PC-3 (cell line): ENCODE measurements at regions not wholly inside any gene's neighbourhood (a gene's known extent, or its start where the extent isn't known, plus 50 kb on each side); places are given as distances from the start of the nearest gene placed in this dataset.

Source experiments
- ATAC-seq: fragments of 200-7000 bp; cut with Tn5 transposase; 2 replicates; pipeline ENCODE4 v1.9.1; 2020; ENCODE audit warnings: mild to moderate bottlenecking, moderate library complexity
- BruUV-seq: library from RNA; stranded (reverse); fragments of 400-500 nt; replicated peaks from 2 replicates; lab custom pipeline; 2021; lab: Mats Ljungman, UMichigan
- CTCF ChIA-PET: fragments of 300-600 bp; sonication (Branson Sonifier 250); formaldehyde crosslinking; loops from one replicate; lab custom pipeline; 2022; ENCODE audit warnings: antibody characterized with exemption; lab: Charles Lee
- POLR2A ChIA-PET: fragments of 300-600 bp; sonication (Branson Sonifier 250); formaldehyde crosslinking; loops from one replicate; lab custom pipeline; 2022; ENCODE audit warnings: antibody characterized with exemption; ENCODE audit not compliant: unreplicated experiment; lab: Charles Lee
- DNase-seq: peaks from one replicate; pipeline ENCODE4 v3.0.0-alpha.2; 2015
- H2AFZ ChIP-seq: fragments of 300-600 bp; sonication (generic); 2 replicates; pipeline ENCODE4 v1.6.0; 2016; ENCODE audit warnings: antibody characterized with exemption, low read length
- H3F3A ChIP-seq: fragments of 300-600 bp; sonication (generic); one replicate; pipeline ENCODE4 v1.6.0; 2017; ENCODE audit warnings: antibody characterized with exemption, low read length, control low read depth, mild to moderate bottlenecking; ENCODE audit not compliant: unreplicated experiment
- H3K27ac ChIP-seq: fragments of 300-600 bp; sonication (generic); 2 replicates; pipeline ENCODE4 v1.5.1; 2016; ENCODE audit warnings: mild to moderate bottlenecking, low read length
- H3K27me3 ChIP-seq: fragments of 300-600 bp; sonication (generic); 2 replicates; pipeline ENCODE4 v1.6.1; 2016; ENCODE audit warnings: low read length, mixed read lengths
- H3K36me3 ChIP-seq: fragments of 300-600 bp; sonication (generic); 2 replicates; pipeline ENCODE4 v1.6.1; 2016; ENCODE audit warnings: low read depth, mixed run types, low read length, mixed read lengths
- H3K4me1 ChIP-seq: fragments of 300-600 bp; sonication (generic); 2 replicates; pipeline ENCODE4 v1.5.1; 2016; ENCODE audit warnings: low read length; ENCODE audit not compliant: insufficient read depth
- H3K4me2 ChIP-seq: fragments of 300-600 bp; sonication (generic); 2 replicates; pipeline ENCODE4 v1.6.0; 2016; ENCODE audit warnings: low read length
- H3K4me3 ChIP-seq: fragments of 300-600 bp; sonication (generic); 2 replicates; pipeline ENCODE4 v1.5.1; 2016; ENCODE audit warnings: mild to moderate bottlenecking, low read length, mixed read lengths
- H3K79me2 ChIP-seq: fragments of 300-600 bp; sonication (generic); 2 replicates; pipeline ENCODE4 v1.6.1; 2017; ENCODE audit warnings: low read length, mixed read lengths
- H3K9ac ChIP-seq: fragments of 300-600 bp; sonication (generic); 2 replicates; pipeline ENCODE4 v1.6.0; 2016; ENCODE audit warnings: mild to moderate bottlenecking, low read length
- H3K9me2 ChIP-seq: fragments of 300-600 bp; sonication (generic); replicated peaks from 2 replicates; pipeline ENCODE4 v1.6.1; 2016; ENCODE audit warnings: mixed run types, low read length, mixed read lengths
- H3K9me3 ChIP-seq: fragments of 300-600 bp; sonication (generic); 2 replicates; pipeline ENCODE4 v1.6.1; 2016; ENCODE audit warnings: low read length, mixed read lengths
- H4K20me1 ChIP-seq: fragments of 300-600 bp; sonication (generic); 2 replicates; pipeline ENCODE4 v1.6.1; 2016; ENCODE audit warnings: low read length, mixed read lengths
- CTCF ChIP-seq: fragments of 300-600 bp; sonication (generic); conservative IDR thresholded peaks from 2 replicates; pipeline ENCODE4 v1.5.1; 2017; ENCODE audit warnings: antibody characterized with exemption, low read depth, mild to moderate bottlenecking, low read length
- EZH2 ChIP-seq: fragments of 300-600 bp; sonication (generic); IDR thresholded peaks from one replicate; pipeline ENCODE4 v1.6.1; 2017; ENCODE audit warnings: antibody characterized with exemption, mild to moderate bottlenecking, low read length; ENCODE audit not compliant: unreplicated experiment
- EZH2phosphoT487 ChIP-seq: fragments of 300-600 bp; sonication (generic); IDR thresholded peaks from 2 replicates; pipeline ENCODE4 v1.6.1; 2018; ENCODE audit warnings: mild to moderate bottlenecking, antibody characterized with exemption, low read length, borderline replicate concordance
- intact Hi-C: fragments of 100-400 bp; cut with micrococcal nuclease; formaldehyde crosslinking; loops from 2 replicates; pipeline ENCODE4 v1.9.0; 2023

DNA sequence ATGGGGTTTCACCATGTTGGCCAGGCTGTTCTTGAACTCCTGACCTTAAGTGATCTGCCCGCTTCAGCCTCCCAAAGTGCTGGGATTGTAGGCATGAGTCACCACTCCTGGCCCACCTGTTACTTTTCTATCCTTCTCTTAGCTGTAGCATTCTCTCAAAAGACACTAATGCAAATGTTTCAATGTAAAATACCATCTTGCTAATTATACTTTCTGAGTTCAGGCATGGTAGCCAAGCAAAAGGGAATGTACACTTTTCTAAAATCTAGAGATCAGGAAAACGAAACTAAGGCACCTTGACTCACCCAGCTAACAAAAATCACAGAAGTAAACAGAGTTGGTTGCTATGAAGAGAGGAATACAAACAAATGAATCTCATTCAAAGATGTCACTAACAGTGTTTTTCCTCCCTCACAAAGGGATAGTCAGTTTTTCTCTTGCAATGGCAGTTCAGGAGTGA lies 401.0 kb upstream of the NRP1 start:
- DNase-seq (peak; percentile 82), ATAC-seq (peak; percentile 80)
- Histone ChIP-seq H3K27me3 (no peaks in the 10 kb centered on the region), H3F3A (no peaks in the 10 kb centered on the region), H3K9ac (no peak overlapping the region), H2AFZ (peak overlapping the region; percentile 2; the same call in 1 of the 2 replicates), H3K27ac (peak overlapping the region; percentile 36), H3K4me3 (no peak overlapping the region), H3K4me1 (peaks cover 14% of the 10 kb centered on the region), H4K20me1 (no peaks in the 10 kb centered on the region), H3K79me2 (no peaks in the 10 kb centered on the region), H3K4me2 (peak overlapping the region; percentile 5; the same call in 1 of the 2 replicates), H3K36me3 (no peaks in the 10 kb centered on the region), H3K9me2 (no peaks in the 10 kb centered on the region), H3K9me3 (no peaks in the 10 kb centered on the region)
- ChIA-PET POLR2A (interaction anchor here (0.5 to 0.6 kb wide), 3 partner anchors 164 to 998 kb away, joined by 3 read pairs; no protein-coding TSS in a partner anchor), CTCF (interaction anchor here (0.6 to 1.2 kb wide), 3 partner anchors 400 to 601 kb away, joined by 3 read pairs; no protein-coding TSS in a partner anchor)
- TF ChIP-seq EZH2 (no peak), EZH2phosphoT487 (no peak), CTCF (no peak)
- intact Hi-C loops = loop anchor here (5.0 kb wide), 1 partner anchor 398 kb away; no protein-coding TSS in a partner anchor
- no TSS peak for BruUV-seq

- DNase-seq (no peak), ATAC-seq (no peak)
- H4K20me1 ChIP-seq = no peaks in the 10 kb centered on the region
- no peak overlapping the region for H3K9ac ChIP-seq
- no peaks in the 10 kb centered on the region for H3K27me3 ChIP-seq
- no peak overlapping the region for H3K4me2 ChIP-seq
- intact Hi-C loops = loop anchor here (5.0 kb wide), 1 partner anchor 397 kb away; no protein-coding TSS in a partner anchor
- CTCF ChIA-PET = no interaction called here
- no peak overlapping the region for H2AFZ ChIP-seq
- H3K9me2 ChIP-seq = no peaks in the 10 kb centered on the region
- no peak overlapping the region for H3K4me3 ChIP-seq
- BruUV-seq = no TSS peak
- no peak overlapping the region for H3K27ac ChIP-seq
- H3K36me3 ChIP-seq = no peaks in the 10 kb centered on the region
- H3F3A ChIP-seq = no peaks in the 10 kb centered on the region
- no peaks in the 10 kb centered on the region for H3K9me3 ChIP-seq
- POLR2A ChIA-PET = interaction anchor here (0.7 kb wide), 1 partner anchor 387 kb away, joined by 3 read pairs; no protein-coding TSS in a partner anchor
- TF ChIP-seq CTCF (no peak), EZH2 (no peak), EZH2phosphoT487 (no peak)
- peaks cover 14% of the 10 kb centered on the region for H3K4me1 ChIP-seq
- no peaks in the 10 kb centered on the region for H3K79me2 ChIP-seq
Measured at GRCh38 chr10:33734393-33735155, 400.1 kb upstream of the NRP1 start.

DNA sequence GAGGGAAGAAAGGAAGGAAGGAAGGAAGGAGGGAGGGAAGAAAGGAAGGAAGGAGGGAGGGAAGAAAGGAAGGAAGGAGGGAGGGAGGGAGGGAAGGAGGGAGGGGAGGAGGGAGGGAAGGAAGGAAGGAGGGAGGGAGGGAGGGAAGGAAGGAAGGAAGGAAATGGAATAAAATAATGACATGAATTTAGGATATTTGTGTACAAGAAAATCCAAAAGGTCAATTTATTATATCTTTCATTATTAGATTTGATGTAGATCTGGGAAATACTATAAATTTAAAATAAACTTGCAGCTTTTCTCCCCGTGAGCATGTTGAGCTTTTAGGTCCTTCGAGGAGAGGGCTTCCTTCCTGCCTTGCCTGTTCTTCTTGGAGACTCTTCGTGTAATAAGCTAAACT lies 398.6 kb upstream of the NRP1 start:
- DNase-seq = no peak
- Histone ChIP-seq H3F3A (no peaks in the 10 kb centered on the region), H3K4me1 (peaks cover 14% of the 10 kb centered on the region), H3K4me2 (no peak overlapping the region), H3K9me2 (no peaks in the 10 kb centered on the region), H3K27ac (no peak overlapping the region), H4K20me1 (no peaks in the 10 kb centered on the region), H3K27me3 (no peaks in the 10 kb centered on the region), H3K9ac (no peak overlapping the region), H3K36me3 (no peaks in the 10 kb centered on the region), H3K4me3 (no peak overlapping the region), H3K9me3 (peaks cover 7% of the 10 kb centered on the region), H2AFZ (no peak overlapping the region), H3K79me2 (no peaks in the 10 kb centered on the region)
- POLR2A ChIA-PET = interaction anchor here (0.6 kb wide), 1 partner anchor 395 kb away, joined by 3 read pairs; no protein-coding TSS in a partner anchor
- CTCF ChIA-PET = no interaction called here
- no peak for TF ChIP-seq CTCF
- no peak for TF ChIP-seq EZH2
- TF ChIP-seq EZH2phosphoT487 = no peak
- intact Hi-C loops = no loop called here
- ATAC-seq = no peak
- BruUV-seq = no TSS peak
